Natural killer cell (primary cell): ENCODE measurements at regions not wholly inside any gene's neighbourhood (a gene's known extent, or its start where the extent isn't known, plus 50 kb on each side); places are given as distances from the start of the nearest gene placed in this dataset.

Experiments
- ATAC-seq, 3 donors: fragments of 150-1000 bp in 2 of 3; fragments of 200-7000 bp in 1 of 3; cut with Tn5 transposase; 1 replicate in 1 of 3; 2 replicates in 2 of 3; pipeline ENCODE4 v1.10.0; 2021; ENCODE audit warnings: mild to moderate bottlenecking in 2 of 3, moderate library complexity in 2 of 3
- DNase-seq, 2 donors: peaks; one replicate each; pipeline versions ENCODE4 v3.0.0 to v3.0.0-alpha.2; 2013 to 2021; ENCODE audit warnings: mixed read lengths in 1 of 2
- H3K27ac ChIP-seq: one replicate; pipeline ENCODE4 v1.5.1; 2013; ENCODE audit warnings: mild to moderate bottlenecking, low read length
- H3K27me3 ChIP-seq: one replicate; pipeline ENCODE4 v1.6.1; 2013; ENCODE audit warnings: low read length; ENCODE audit not compliant: control insufficient read depth, insufficient read depth
- H3K36me3 ChIP-seq: one replicate; pipeline ENCODE4 v1.6.1; 2013; ENCODE audit warnings: low read length; ENCODE audit not compliant: control insufficient read depth, insufficient read depth
- H3K4me1 ChIP-seq: one replicate; pipeline ENCODE4 v1.6.1; 2013; ENCODE audit warnings: low read length; ENCODE audit not compliant: control insufficient read depth, insufficient read depth
- H3K4me3 ChIP-seq: one replicate; pipeline ENCODE4 v1.5.1; 2013; ENCODE audit warnings: low read length
- H3K9me3 ChIP-seq: one replicate; pipeline ENCODE4 v1.6.1; 2013; ENCODE audit warnings: low read length; ENCODE audit not compliant: control insufficient read depth, insufficient read depth
- H3K27ac Mint-ChIP-seq, 2 donors: one replicate each; pipeline ENCODE4 v1.8.0; 2022; ENCODE audit warnings: mild to moderate bottlenecking in 2 of 2, mixed read lengths in 2 of 2, moderate library complexity in 1 of 2
- H3K27me3 Mint-ChIP-seq, 2 donors: one replicate each; pipeline ENCODE4 v1.8.0; 2022; ENCODE audit warnings: low read depth in 2 of 2, mixed read lengths in 2 of 2
- H3K36me3 Mint-ChIP-seq: one replicate; pipeline ENCODE4 v1.8.0; 2022; ENCODE audit warnings: mixed read lengths
- H3K4me1 Mint-ChIP-seq, 2 donors: one replicate each; pipeline ENCODE4 v1.8.0; 2022; ENCODE audit warnings: mixed read lengths in 2 of 2
- H3K4me3 Mint-ChIP-seq: one replicate; pipeline ENCODE4 v1.8.0; 2022; ENCODE audit warnings: mild to moderate bottlenecking, moderate library complexity, mixed read lengths
- H3K9me3 Mint-ChIP-seq, 2 donors: one replicate each; pipeline ENCODE4 v1.8.0; 2022; ENCODE audit warnings: mixed read lengths in 2 of 2
- WGBS: methylation state at CpG from one replicate; pipeline ENCODE4 v1.1.7; 2013; ENCODE audit warnings: missing lambda C conversion rate; ENCODE audit not compliant: insufficient coverage; 5-methylcytosine and 5-hydroxymethylcytosine counted together
- intact Hi-C: fragments of 100-400 bp; cut with micrococcal nuclease; formaldehyde crosslinking; loops from one replicate; pipeline ENCODE4 v1.14.2; 2022
- TF ChIP-seq, protein P1 (sequence below): fragments of 200-600 bp; IDR thresholded peaks from one replicate; pipeline ENCODE4 v1.8.0; 2022; ENCODE audit warnings: antibody characterized with exemption

DNA sequence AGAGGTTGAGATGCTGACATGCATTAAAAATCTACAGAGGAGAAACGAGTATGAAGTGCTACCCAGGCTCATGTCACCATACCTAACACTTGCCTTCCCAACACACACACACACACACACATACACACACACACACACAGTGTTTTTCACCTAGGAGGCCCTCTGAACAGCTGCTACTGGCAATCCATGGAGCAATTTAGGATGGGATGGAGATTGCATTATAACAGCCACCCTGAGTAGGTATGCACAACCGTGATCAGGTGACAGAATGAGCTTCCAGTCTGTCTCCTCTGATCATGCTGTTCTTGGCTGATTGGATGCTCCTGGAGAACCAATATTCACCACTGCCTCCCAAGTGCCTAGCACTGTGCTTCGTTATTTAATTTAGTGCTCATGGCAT, 528.5 kb upstream of the CDH5 start:
- no peak for ATAC-seq
- 72% methylated on average over 2 of the region's 3 CpGs for WGBS
- H3K27ac Mint-ChIP-seq = no peak overlapping the region

DNA sequence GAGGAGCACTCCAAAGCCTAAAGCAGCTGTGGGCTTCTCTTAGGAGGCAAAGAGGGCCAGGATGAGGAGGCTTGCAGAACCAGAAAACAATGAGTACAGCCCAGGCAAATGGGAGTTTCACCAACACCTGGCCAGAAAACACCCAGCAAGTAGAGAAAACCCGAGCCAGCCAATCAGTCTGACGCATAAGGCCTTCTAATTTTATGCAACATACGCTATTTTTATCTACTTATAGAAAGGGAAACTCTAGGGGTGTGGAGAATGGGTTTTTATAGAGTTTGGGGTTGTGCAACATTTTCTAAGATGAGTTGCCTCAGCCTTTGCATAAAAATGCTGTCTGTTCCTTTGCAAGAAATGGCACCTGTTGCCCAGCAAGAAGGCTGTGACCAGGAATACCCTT, 529.0 kb upstream of the CDH5 start:
- DNase-seq (no peak), ATAC-seq (no peak)
- Mint-ChIP-seq H3K27ac (no peak overlapping the region), H3K27me3 (peaks cover 7% of the 10 kb centered on the region in 2 donors), H3K4me1 (no peaks in the 10 kb centered on the region), H3K36me3 (no peaks in the 10 kb centered on the region), H3K4me3 (no peak overlapping the region), H3K9me3 (no peaks in the 10 kb centered on the region)
- TF ChIP-seq, protein P1, sequence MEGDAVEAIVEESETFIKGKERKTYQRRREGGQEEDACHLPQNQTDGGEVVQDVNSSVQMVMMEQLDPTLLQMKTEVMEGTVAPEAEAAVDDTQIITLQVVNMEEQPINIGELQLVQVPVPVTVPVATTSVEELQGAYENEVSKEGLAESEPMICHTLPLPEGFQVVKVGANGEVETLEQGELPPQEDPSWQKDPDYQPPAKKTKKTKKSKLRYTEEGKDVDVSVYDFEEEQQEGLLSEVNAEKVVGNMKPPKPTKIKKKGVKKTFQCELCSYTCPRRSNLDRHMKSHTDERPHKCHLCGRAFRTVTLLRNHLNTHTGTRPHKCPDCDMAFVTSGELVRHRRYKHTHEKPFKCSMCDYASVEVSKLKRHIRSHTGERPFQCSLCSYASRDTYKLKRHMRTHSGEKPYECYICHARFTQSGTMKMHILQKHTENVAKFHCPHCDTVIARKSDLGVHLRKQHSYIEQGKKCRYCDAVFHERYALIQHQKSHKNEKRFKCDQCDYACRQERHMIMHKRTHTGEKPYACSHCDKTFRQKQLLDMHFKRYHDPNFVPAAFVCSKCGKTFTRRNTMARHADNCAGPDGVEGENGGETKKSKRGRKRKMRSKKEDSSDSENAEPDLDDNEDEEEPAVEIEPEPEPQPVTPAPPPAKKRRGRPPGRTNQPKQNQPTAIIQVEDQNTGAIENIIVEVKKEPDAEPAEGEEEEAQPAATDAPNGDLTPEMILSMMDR = no peak
- Histone ChIP-seq H3K36me3 (no peaks in the 10 kb centered on the region), H3K4me3 (no peak overlapping the region), H3K4me1 (no peaks in the 10 kb centered on the region), H3K9me3 (no peaks in the 10 kb centered on the region), H3K27me3 (no peaks in the 10 kb centered on the region), H3K27ac (no peak overlapping the region)
- 57% methylated on average over 1 of the region's 3 CpGs for WGBS
- intact Hi-C loops = no loop called here

More for the DNA sequence above, 528.5 kb upstream of the CDH5 start:
- Histone ChIP-seq H3K9me3 (no peaks in the 10 kb centered on the region), H3K27ac (no peak overlapping the region), H3K36me3 (no peaks in the 10 kb centered on the region), H3K4me3 (no peak overlapping the region), H3K27me3 (no peaks in the 10 kb centered on the region), H3K4me1 (no peaks in the 10 kb centered on the region)
- no peak for DNase-seq
- Mint-ChIP-seq H3K9me3 (peaks cover 0 to 1% of the 10 kb centered on the region in 2 donors), H3K36me3 (no peaks in the 10 kb centered on the region), H3K27me3 (peaks cover 7 to 10% of the 10 kb centered on the region in 2 donors), H3K4me1 (no peaks in the 10 kb centered on the region), H3K4me3 (no peak overlapping the region)
- TF ChIP-seq, protein P1 = no peak
- intact Hi-C loops = no loop called here

DNA sequence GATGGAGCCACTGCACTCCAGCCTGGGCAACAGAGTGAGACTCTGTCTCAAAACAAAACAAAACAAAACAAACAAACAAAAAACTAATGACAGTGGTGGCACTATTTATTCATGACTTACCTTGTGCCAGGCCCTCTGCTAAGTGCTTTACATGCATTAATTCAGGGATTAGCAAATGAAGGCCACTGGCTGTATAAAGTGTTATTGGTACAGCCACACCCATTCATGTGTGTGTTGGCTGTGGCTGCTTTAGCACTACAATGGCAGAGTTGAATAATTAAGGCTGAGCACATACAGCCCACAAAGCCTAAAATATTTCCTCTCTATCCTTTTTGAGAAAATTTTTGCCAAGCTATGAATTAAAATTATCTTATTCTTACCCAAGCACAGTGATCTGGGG, 531.8 kb upstream of the CDH5 start:
- no peak for DNase-seq
- TF ChIP-seq, protein P1 = no peak
- H3K9me3 ChIP-seq = no peaks in the 10 kb centered on the region
- H3K4me3 Mint-ChIP-seq = no peak overlapping the region
- H3K27me3 Mint-ChIP-seq = peaks cover 0 to 3% of the 10 kb centered on the region in 2 donors
- no peak for ATAC-seq
- H3K4me3 ChIP-seq = no peak overlapping the region
- intact Hi-C loops = no loop called here
- no peaks in the 10 kb centered on the region for H3K4me1 ChIP-seq
- H3K27ac ChIP-seq = no peak overlapping the region
- no peaks in the 10 kb centered on the region for H3K4me1 Mint-ChIP-seq
- no peaks in the 10 kb centered on the region for H3K36me3 ChIP-seq
- no peaks in the 10 kb centered on the region for H3K36me3 Mint-ChIP-seq
- H3K27me3 ChIP-seq = no peaks in the 10 kb centered on the region
- H3K27ac Mint-ChIP-seq = no peak overlapping the region
- no peaks in the 10 kb centered on the region for H3K9me3 Mint-ChIP-seq

DNA sequence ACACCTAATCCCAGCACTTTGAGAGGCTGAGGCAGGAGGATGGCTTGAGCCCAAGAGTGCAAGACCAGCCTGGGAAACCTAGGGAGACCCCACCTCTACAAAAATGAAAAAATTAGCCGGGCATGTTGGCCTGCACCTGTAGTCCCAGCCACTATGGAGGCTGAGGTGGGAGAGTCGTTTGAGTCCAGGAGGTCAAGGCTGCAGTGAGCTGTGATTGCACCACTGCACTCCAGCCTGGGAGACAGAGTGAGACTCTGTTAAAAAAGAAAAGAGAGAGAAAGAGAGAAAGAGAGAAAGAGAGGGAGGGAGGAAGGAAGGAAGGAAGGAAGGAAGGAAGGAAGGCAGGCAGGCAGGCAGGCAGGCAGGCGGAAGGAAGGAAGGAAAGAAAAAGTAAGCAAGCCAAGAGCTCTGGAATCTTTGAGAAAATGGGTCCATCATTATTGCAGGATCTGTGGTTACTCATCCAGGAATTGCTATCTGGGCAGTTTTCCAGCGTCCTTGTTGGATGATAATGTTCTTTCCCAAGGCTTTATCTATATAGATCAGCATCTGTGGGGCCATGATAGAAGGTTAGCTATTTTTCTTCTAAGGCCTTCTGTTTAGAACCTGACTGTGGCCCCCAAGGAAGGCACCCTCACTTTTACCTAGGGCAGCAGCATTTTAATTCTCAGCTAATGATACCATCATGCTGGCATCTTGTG, 533.2 kb upstream of the CDH5 start:
- Histone ChIP-seq H3K27me3 (no peaks in the 10 kb centered on the region), H3K27ac (no peak overlapping the region), H3K36me3 (no peaks in the 10 kb centered on the region), H3K4me1 (no peaks in the 10 kb centered on the region), H3K9me3 (no peaks in the 10 kb centered on the region), H3K4me3 (no peak overlapping the region)
- Mint-ChIP-seq H3K4me1 (no peaks in the 10 kb centered on the region), H3K4me3 (no peak overlapping the region), H3K27me3 (peaks cover 0 to 3% of the 10 kb centered on the region in 2 donors), H3K36me3 (no peaks in the 10 kb centered on the region), H3K27ac (no peak overlapping the region), H3K9me3 (no peaks in the 10 kb centered on the region)
- intact Hi-C loops = no loop called here
- TF ChIP-seq, protein P1 = no peak
- ATAC-seq (no peak), DNase-seq (no peak)
- 86% methylated on average over 4 of the region's 4 CpGs for WGBS
